CD14-positive monocyte (primary cell): ENCODE measurements at regions not wholly inside any gene's neighbourhood (a gene's known extent, or its start where the extent isn't known, plus 50 kb on each side); places are given as distances from the start of the nearest gene placed in this dataset.

Source experiments
- DNase-seq, 3 donors: peaks; one replicate each; pipeline ENCODE4 v3.0.0-alpha.2; 2011 to 2022
- H2AFZ ChIP-seq: 2 replicates; pipeline ENCODE4 v1.6.0; 2012; ENCODE audit warnings: mild to moderate bottlenecking, low read depth, low read length, inconsistent platforms; ENCODE audit not compliant: insufficient read depth, poor library complexity, severe bottlenecking
- H3K27ac ChIP-seq, 2 donors: 1 replicate in 1 of 2; 2 replicates in 1 of 2; pipeline ENCODE4 v1.5.1; 2012 to 2013; ENCODE audit warnings: low read length in 2 of 2, control low read depth in 1 of 2, inconsistent platforms in 1 of 2, low read depth in 1 of 2, mild to moderate bottlenecking in 1 of 2
- H3K27me3 ChIP-seq, 2 donors: one replicate each; pipeline versions ENCODE4 v1.6.0 to v1.6.1; 2011 to 2013; ENCODE audit warnings: low read length in 2 of 2; ENCODE audit not compliant: control insufficient read depth in 2 of 2, insufficient read depth in 2 of 2
- H3K36me3 ChIP-seq, 2 donors: replicated peaks in 1 of 2; 1 replicate in 1 of 2; 2 replicates in 1 of 2; pipeline versions ENCODE4 v1.5.1 to v1.6.1; 2012 to 2013; ENCODE audit warnings: low read length in 2 of 2, control low read depth in 1 of 2, inconsistent platforms in 1 of 2, mild to moderate bottlenecking in 1 of 2; ENCODE audit not compliant: insufficient read depth in 2 of 2, control insufficient read depth in 1 of 2
- H3K4me1 ChIP-seq, 2 donors: 1 replicate in 1 of 2; 2 replicates in 1 of 2; pipeline versions ENCODE4 v1.5.1 to v1.6.1; 2012 to 2013; ENCODE audit warnings: low read length in 2 of 2, control low read depth in 1 of 2, inconsistent platforms in 1 of 2, mild to moderate bottlenecking in 1 of 2, moderate library complexity in 1 of 2; ENCODE audit not compliant: insufficient read depth in 2 of 2, control insufficient read depth in 1 of 2
- H3K4me2 ChIP-seq: replicated peaks from 2 replicates; pipeline ENCODE3; 2012; ENCODE audit warnings: low read length, moderate library complexity, mild to moderate bottlenecking; ENCODE audit not compliant: poor library complexity, severe bottlenecking; ENCODE audit errors: extremely low read depth
- H3K4me3 ChIP-seq, 3 experiments: fragments of 200-600 bp in 1 of 3; sonication (generic) in 1 of 3; replicated peaks in 1 of 3; 1 replicate in 2 of 3; 2 replicates in 1 of 3; pipeline ENCODE4 v1.5.1; 2011 to 2013; ENCODE audit warnings: low read length in 3 of 3, mild to moderate bottlenecking in 3 of 3, control low read depth in 2 of 3, low read depth in 2 of 3, inconsistent platforms in 1 of 3, moderate library complexity in 1 of 3
- H3K79me2 ChIP-seq: 2 replicates; pipeline ENCODE4 v1.6.0; 2012; ENCODE audit warnings: mild to moderate bottlenecking, control low read depth, inconsistent platforms, low read length, moderate library complexity; ENCODE audit not compliant: insufficient read depth
- H3K9ac ChIP-seq: 2 replicates; pipeline ENCODE4 v1.6.0; 2017; ENCODE audit warnings: low read length, mild to moderate bottlenecking; ENCODE audit not compliant: insufficient read depth, poor library complexity, severe bottlenecking
- H3K9me3 ChIP-seq, 2 donors: replicated peaks in 1 of 2; 1 replicate in 1 of 2; 2 replicates in 1 of 2; pipeline versions ENCODE4 v1.5.1 to v1.6.1; 2012 to 2013; ENCODE audit warnings: low read length in 2 of 2, control low read depth in 1 of 2; ENCODE audit not compliant: control insufficient read depth in 1 of 2, insufficient read depth in 1 of 2
- H4K20me1 ChIP-seq: 2 replicates; pipeline ENCODE4 v1.6.0; 2012; ENCODE audit warnings: mild to moderate bottlenecking, low read length, control low read depth, moderate library complexity; ENCODE audit not compliant: insufficient read depth
- H3K27ac Mint-ChIP-seq, 7 donors: one replicate each; pipeline ENCODE4 v1.8.0; 2020; ENCODE audit warnings: mild to moderate bottlenecking in 7 of 7, mixed read lengths in 7 of 7, moderate library complexity in 6 of 7, inconsistent platforms in 2 of 7
- H3K27me3 Mint-ChIP-seq, 3 donors: one replicate each; pipeline ENCODE4 v1.8.0; 2021 to 2022; ENCODE audit warnings: low read depth in 3 of 3, mild to moderate bottlenecking in 3 of 3, mixed read lengths in 3 of 3, moderate library complexity in 3 of 3, inconsistent platforms in 1 of 3
- H3K36me3 Mint-ChIP-seq, 2 donors: one replicate each; pipeline ENCODE4 v1.8.0; 2020; ENCODE audit warnings: mixed read lengths in 2 of 2, inconsistent platforms in 1 of 2, mild to moderate bottlenecking in 1 of 2
- H3K4me1 Mint-ChIP-seq: one replicate; pipeline ENCODE4 v1.8.0; 2020; ENCODE audit warnings: mild to moderate bottlenecking, mixed read lengths
- H3K4me3 Mint-ChIP-seq, 2 donors: one replicate each; pipeline ENCODE4 v1.8.0; 2020; ENCODE audit warnings: mild to moderate bottlenecking in 2 of 2, mixed read lengths in 2 of 2, moderate library complexity in 1 of 2
- H3K9me3 Mint-ChIP-seq, 7 donors: one replicate each; pipeline ENCODE4 v1.8.0; 2020 to 2022; ENCODE audit warnings: mixed read lengths in 7 of 7, mild to moderate bottlenecking in 6 of 7, moderate library complexity in 6 of 7, inconsistent platforms in 2 of 7
- WGBS: methylation state at CpG from one replicate; pipeline ENCODE4 v1.1.5; 2013; ENCODE audit warnings: missing lambda C conversion rate; ENCODE audit not compliant: insufficient coverage; 5-methylcytosine and 5-hydroxymethylcytosine counted together
- intact Hi-C, 2 donors: fragments of 100-400 bp; cut with micrococcal nuclease; formaldehyde crosslinking; loops; one replicate each; pipeline versions ENCODE4 v1.15.0 to v1.15.1; 2023
- TF ChIP-seq, protein P1 (sequence below): fragments of 200-600 bp; IDR thresholded peaks from one replicate; pipeline ENCODE4 v1.8.0; 2022; ENCODE audit warnings: antibody characterized with exemption, mild to moderate bottlenecking

DNA sequence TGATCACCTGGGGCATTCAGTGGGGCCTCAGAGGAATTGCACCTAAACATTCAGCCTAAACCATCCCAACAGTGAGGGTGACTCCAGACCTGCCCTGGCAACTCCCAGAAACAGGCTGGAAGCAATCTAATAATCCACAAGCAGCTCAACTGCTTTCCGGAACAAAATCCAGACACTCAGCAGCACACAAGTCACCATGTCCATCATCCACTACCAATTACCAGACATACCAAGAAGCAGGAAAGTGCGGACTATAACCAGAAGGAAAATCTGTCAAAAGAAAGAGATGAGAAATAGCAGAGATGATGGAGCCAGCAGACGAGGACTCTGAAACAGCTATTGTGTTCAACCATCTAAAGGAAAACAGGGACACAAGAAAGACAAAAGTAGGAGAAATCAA is 342.6 kb upstream of the ZMIZ1 start:
- WGBS = no CpG with 5 or more reads among the region's 3 CpGs
- Histone ChIP-seq H3K4me3 (no peak overlapping the region), H3K9me3 (no peaks in the 10 kb centered on the region), H3K4me1 (peaks cover 3 to 5% of the 10 kb centered on the region in 2 donors), H3K79me2 (no peaks in the 10 kb centered on the region), H3K4me2 (no peak overlapping the region), H3K27me3 (no peaks in the 10 kb centered on the region), H3K9ac (no peak overlapping the region), H4K20me1 (no peaks in the 10 kb centered on the region), H3K27ac (no peak overlapping the region), H3K36me3 (no peaks in the 10 kb centered on the region), H2AFZ (no peak overlapping the region)
- TF ChIP-seq, protein P1, sequence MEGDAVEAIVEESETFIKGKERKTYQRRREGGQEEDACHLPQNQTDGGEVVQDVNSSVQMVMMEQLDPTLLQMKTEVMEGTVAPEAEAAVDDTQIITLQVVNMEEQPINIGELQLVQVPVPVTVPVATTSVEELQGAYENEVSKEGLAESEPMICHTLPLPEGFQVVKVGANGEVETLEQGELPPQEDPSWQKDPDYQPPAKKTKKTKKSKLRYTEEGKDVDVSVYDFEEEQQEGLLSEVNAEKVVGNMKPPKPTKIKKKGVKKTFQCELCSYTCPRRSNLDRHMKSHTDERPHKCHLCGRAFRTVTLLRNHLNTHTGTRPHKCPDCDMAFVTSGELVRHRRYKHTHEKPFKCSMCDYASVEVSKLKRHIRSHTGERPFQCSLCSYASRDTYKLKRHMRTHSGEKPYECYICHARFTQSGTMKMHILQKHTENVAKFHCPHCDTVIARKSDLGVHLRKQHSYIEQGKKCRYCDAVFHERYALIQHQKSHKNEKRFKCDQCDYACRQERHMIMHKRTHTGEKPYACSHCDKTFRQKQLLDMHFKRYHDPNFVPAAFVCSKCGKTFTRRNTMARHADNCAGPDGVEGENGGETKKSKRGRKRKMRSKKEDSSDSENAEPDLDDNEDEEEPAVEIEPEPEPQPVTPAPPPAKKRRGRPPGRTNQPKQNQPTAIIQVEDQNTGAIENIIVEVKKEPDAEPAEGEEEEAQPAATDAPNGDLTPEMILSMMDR = no peak
- H3K27me3 Mint-ChIP-seq = peaks cover 1 to 8% (median 7%) of the 10 kb centered on the region in 3 donors
- H3K4me3 Mint-ChIP-seq = no peak overlapping the region
- no peaks in the 10 kb centered on the region for H3K36me3 Mint-ChIP-seq
- H3K9me3 Mint-ChIP-seq = no peaks in the 10 kb centered on the region
- DNase-seq = no peak
- H3K4me1 Mint-ChIP-seq = peaks cover 17% of the 10 kb centered on the region
- intact Hi-C loops = no loop called here
- no peak overlapping the region for H3K27ac Mint-ChIP-seq

DNA sequence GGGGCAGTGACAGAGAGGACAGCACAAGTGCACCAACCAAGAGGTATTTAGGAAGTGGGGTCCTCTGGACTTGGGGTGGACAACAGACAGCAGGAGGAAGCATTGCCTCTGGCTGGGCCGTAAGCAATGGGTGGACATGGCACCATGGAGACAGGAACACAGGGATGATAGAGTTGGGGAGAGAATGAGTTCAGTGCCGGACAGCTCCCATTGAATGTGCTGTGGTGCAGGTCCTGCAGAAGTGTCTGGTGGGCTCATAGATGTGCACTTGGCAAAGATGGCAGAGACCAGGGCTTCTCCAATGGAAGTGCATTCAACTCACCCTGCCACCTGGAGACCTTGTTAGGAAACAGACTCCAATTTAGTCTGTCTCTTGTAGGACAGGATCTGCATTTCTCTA is 341.5 kb upstream of the ZMIZ1 start:
- Histone ChIP-seq H4K20me1 (no peaks in the 10 kb centered on the region), H3K4me2 (no peak overlapping the region), H3K27ac (no peak overlapping the region), H2AFZ (no peak overlapping the region), H3K4me3 (no peak overlapping the region), H3K36me3 (no peaks in the 10 kb centered on the region), H3K9ac (no peak overlapping the region), H3K9me3 (no peaks in the 10 kb centered on the region), H3K79me2 (no peaks in the 10 kb centered on the region), H3K27me3 (no peaks in the 10 kb centered on the region), H3K4me1 (peaks cover 7 to 11% of the 10 kb centered on the region in 2 donors)
- intact Hi-C loops = no loop called here
- WGBS = 100% methylated on average over 2 of the region's 2 CpGs
- Mint-ChIP-seq H3K4me3 (no peak overlapping the region), H3K27ac (no peak overlapping the region), H3K9me3 (no peaks in the 10 kb centered on the region), H3K36me3 (no peaks in the 10 kb centered on the region), H3K4me1 (peaks cover 26% of the 10 kb centered on the region), H3K27me3 (peaks cover 3 to 8% (median 7%) of the 10 kb centered on the region in 3 donors)
- no peak for DNase-seq
- TF ChIP-seq, protein P1 = no peak
